ENCODE measurements at regions not wholly inside any gene's neighbourhood (a gene's known extent, or its start where the extent isn't known, plus 50 kb on each side); places are given as distances from the start of the nearest gene placed in this dataset.

DNA sequence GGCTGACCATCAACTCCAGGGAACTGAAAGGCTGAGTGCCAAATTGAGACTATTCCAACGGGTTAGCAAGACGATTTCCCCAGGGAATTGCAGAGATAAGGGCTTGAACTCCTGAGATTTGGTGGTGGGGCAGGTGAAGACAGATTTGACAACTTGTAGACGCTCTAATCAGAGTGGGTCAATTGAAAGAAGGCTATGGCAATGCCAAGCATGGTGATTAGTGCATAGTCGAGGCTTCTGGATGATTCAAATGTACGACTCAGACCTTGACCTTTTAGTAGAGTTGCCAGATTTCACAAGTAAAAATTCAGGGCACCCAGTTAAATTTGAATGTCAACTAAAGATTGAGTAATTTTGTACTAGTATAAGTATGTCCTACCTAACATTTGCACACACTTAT is 302.1 kb upstream of the SPAG17 start:
- Mint-ChIP-seq H3K4me1 (no peaks in the 10 kb centered on the region), H3K9me3 (peaks cover 5 to 24% (median 10%) of the 10 kb centered on the region in 3 donors), H3K27ac (no peak overlapping the region), H3K4me3 (no peak overlapping the region), H3K27me3 (no peaks in the 10 kb centered on the region), H3K36me3 (no peaks in the 10 kb centered on the region)
- Histone ChIP-seq H3K4me3 (ENCODE audit: control insufficient read depth in 1 of 2, extremely low read depth in 1 of 2, low read length in 1 of 2) (no peak overlapping the region), H3K9me3 (no peaks in the 10 kb centered on the region), H3K4me1 (ENCODE audit: control insufficient read depth in 1 of 2, extremely low read depth in 1 of 2, insufficient read depth in 2 of 2, low read length in 2 of 2) (no peaks in the 10 kb centered on the region), H3K27me3 (replicated peaks in 1 of 2; ENCODE audit: control insufficient read depth in 2 of 2, extremely low read depth in 1 of 2, insufficient read depth in 2 of 2, low read length in 1 of 2) (no peaks in the 10 kb centered on the region), H3K27ac (ENCODE audit: low read length) (no peak overlapping the region), H3K36me3 (ENCODE audit: control insufficient read depth in 2 of 2, extremely low read depth in 1 of 2, insufficient read depth in 1 of 2, low read length in 1 of 2) (no peaks in the 10 kb centered on the region)
- 71% methylated on average over 4 of the region's 5 CpGs for WGBS (ENCODE audit: insufficient coverage)
- ChIA-PET POLR2A (no interaction called here), CTCF (no interaction called here)
- ATAC-seq (replicated peaks in 1 of 4) (no peak), DNase-seq (no peak)

GRCh38 chr1:118486199-118486598 is 301.2 kb upstream of the SPAG17 start:
- Histone ChIP-seq H3K4me1 (ENCODE audit: control insufficient read depth in 1 of 2, extremely low read depth in 1 of 2, insufficient read depth in 2 of 2, low read length in 2 of 2) (no peaks in the 10 kb centered on the region), H3K36me3 (ENCODE audit: control insufficient read depth in 2 of 2, extremely low read depth in 1 of 2, insufficient read depth in 1 of 2, low read length in 1 of 2) (no peaks in the 10 kb centered on the region), H3K27me3 (replicated peaks in 1 of 2; ENCODE audit: control insufficient read depth in 2 of 2, extremely low read depth in 1 of 2, insufficient read depth in 2 of 2, low read length in 1 of 2) (no peaks in the 10 kb centered on the region), H3K9me3 (no peaks in the 10 kb centered on the region), H3K4me3 (ENCODE audit: control insufficient read depth in 1 of 2, extremely low read depth in 1 of 2, low read length in 1 of 2) (no peak overlapping the region), H3K27ac (ENCODE audit: low read length) (no peak overlapping the region)
- Mint-ChIP-seq H3K36me3 (no peaks in the 10 kb centered on the region), H3K27me3 (no peaks in the 10 kb centered on the region), H3K4me3 (no peak overlapping the region), H3K27ac (no peak overlapping the region), H3K9me3 (peaks cover 5 to 24% (median 10%) of the 10 kb centered on the region in 3 donors), H3K4me1 (no peaks in the 10 kb centered on the region)
- 77% methylated on average over 4 of the region's 7 CpGs for WGBS (ENCODE audit: insufficient coverage)
- POLR2A ChIA-PET, result no interaction called here
- CTCF ChIA-PET, result no interaction called here
- ATAC-seq (replicated peaks in 1 of 4), result no peak
- no peak for DNase-seq

DNA sequence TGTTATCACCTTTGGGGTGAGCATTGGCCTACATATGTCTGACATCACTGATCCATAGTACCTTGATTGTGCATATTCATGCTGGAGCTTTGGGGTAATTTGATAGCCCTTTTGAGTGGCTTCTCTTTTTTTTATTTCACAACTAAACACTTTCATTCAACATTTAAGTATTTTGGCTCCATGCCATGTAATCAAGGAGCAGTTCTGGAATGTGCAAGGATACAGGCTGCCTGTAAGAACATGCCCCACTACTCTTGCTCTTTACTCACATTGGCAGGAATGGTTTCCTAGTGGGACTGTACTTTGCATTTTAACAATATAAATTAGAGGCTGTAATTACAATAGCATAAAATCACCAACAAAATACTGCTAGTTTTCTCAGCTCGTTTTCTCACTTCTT is 300.7 kb upstream of the SPAG17 start:
- ChIA-PET POLR2A (no interaction called here), CTCF (no interaction called here)
- 33% methylated on average over 1 of the region's 1 CpG for WGBS (ENCODE audit: insufficient coverage)
- Histone ChIP-seq H3K9me3 (no peaks in the 10 kb centered on the region), H3K27ac (ENCODE audit: low read length) (no peak overlapping the region), H3K27me3 (replicated peaks in 1 of 2; ENCODE audit: control insufficient read depth in 2 of 2, extremely low read depth in 1 of 2, insufficient read depth in 2 of 2, low read length in 1 of 2) (no peaks in the 10 kb centered on the region), H3K36me3 (ENCODE audit: control insufficient read depth in 2 of 2, extremely low read depth in 1 of 2, insufficient read depth in 1 of 2, low read length in 1 of 2) (no peaks in the 10 kb centered on the region), H3K4me1 (ENCODE audit: control insufficient read depth in 1 of 2, extremely low read depth in 1 of 2, insufficient read depth in 2 of 2, low read length in 2 of 2) (no peaks in the 10 kb centered on the region), H3K4me3 (ENCODE audit: control insufficient read depth in 1 of 2, extremely low read depth in 1 of 2, low read length in 1 of 2) (no peak overlapping the region)
- Mint-ChIP-seq H3K4me3 (no peak overlapping the region), H3K27ac (no peak overlapping the region), H3K36me3 (no peaks in the 10 kb centered on the region), H3K9me3 (peaks cover 5 to 24% (median 10%) of the 10 kb centered on the region in 3 donors), H3K27me3 (no peaks in the 10 kb centered on the region), H3K4me1 (no peaks in the 10 kb centered on the region)
- ATAC-seq (replicated peaks in 1 of 4) (no peak), DNase-seq (no peak)

DNA sequence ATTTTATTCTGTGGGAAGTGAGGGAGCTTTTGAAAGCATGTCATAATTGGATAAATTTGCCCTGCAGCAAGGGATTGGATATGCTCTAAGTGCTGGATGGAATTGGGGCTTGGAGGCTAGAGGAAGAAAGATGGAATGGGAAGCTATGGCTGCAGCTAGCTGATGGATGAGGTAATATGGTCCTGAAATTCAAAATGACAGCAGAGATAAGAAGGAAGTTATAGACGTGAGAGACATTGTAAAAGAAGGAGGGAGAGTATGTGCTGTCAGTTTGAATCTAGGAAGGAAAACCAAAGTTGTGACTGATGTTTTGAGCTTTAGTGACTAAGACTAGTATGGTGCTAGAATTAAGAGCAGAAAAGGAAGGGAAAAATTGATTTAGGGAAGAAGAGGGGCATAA is 299.9 kb upstream of the SPAG17 start:
- ATAC-seq (replicated peaks in 1 of 4) (no peak), DNase-seq (no peak)
- Mint-ChIP-seq H3K9me3 (peaks cover 5 to 21% (median 10%) of the 10 kb centered on the region in 3 donors), H3K27me3 (no peaks in the 10 kb centered on the region), H3K27ac (no peak overlapping the region), H3K4me3 (no peak overlapping the region), H3K4me1 (no peaks in the 10 kb centered on the region), H3K36me3 (no peaks in the 10 kb centered on the region)
- Histone ChIP-seq H3K27me3 (replicated peaks in 1 of 2; ENCODE audit: control insufficient read depth in 2 of 2, extremely low read depth in 1 of 2, insufficient read depth in 2 of 2, low read length in 1 of 2) (no peaks in the 10 kb centered on the region), H3K4me3 (ENCODE audit: control insufficient read depth in 1 of 2, extremely low read depth in 1 of 2, low read length in 1 of 2) (no peak overlapping the region), H3K9me3 (no peaks in the 10 kb centered on the region), H3K36me3 (ENCODE audit: control insufficient read depth in 2 of 2, extremely low read depth in 1 of 2, insufficient read depth in 1 of 2, low read length in 1 of 2) (no peaks in the 10 kb centered on the region), H3K27ac (ENCODE audit: low read length) (no peak overlapping the region), H3K4me1 (ENCODE audit: control insufficient read depth in 1 of 2, extremely low read depth in 1 of 2, insufficient read depth in 2 of 2, low read length in 2 of 2) (no peaks in the 10 kb centered on the region)
- ChIA-PET CTCF (no interaction called here), POLR2A (no interaction called here)
- WGBS (ENCODE audit: insufficient coverage), result 27% methylated on average over 1 of the region's 1 CpG

DNA sequence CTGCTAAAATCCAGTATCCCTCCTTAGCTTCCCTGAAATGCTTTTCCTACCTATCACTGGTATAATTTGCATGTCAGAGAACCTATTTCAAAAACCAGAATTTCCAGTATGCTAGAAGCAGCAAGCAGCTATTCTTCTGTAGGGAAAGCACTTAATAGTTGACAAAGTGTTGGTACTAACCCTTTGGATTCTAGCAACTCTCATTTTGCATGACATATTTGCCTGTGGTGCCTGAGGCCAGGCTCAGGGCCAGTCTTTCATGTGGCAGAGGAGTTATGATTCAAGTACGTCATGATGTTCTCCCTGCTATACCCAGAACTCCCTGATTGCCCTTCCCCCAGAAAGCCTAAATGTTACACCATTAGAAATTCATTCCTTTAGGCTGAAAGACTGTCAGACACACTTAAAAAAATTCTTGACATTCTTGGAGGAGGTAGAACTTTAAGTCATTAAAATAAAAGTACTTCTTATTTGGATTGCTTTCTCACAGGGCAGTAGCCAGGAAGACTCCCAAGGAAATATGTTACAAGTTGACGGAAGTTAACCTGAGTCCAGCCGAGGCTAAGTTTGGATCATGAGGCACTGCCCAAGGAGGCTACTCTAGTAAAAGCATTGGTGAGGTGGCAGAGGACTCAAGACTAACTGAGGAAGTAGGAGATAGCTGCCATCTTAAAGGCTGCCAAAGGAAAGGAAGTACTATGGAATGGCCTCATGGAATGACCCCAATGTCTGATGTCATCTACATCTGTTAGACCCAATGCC is 298.4 kb upstream of the SPAG17 start:
- H3K27me3 ChIP-seq (replicated peaks in 1 of 2; ENCODE audit: control insufficient read depth in 2 of 2, extremely low read depth in 1 of 2, insufficient read depth in 2 of 2, low read length in 1 of 2), result no peaks in the 10 kb centered on the region
- H3K4me1 ChIP-seq (ENCODE audit: control insufficient read depth in 1 of 2, extremely low read depth in 1 of 2, insufficient read depth in 2 of 2, low read length in 2 of 2), result no peaks in the 10 kb centered on the region
- no peaks in the 10 kb centered on the region for H3K36me3 ChIP-seq (ENCODE audit: control insufficient read depth in 2 of 2, extremely low read depth in 1 of 2, insufficient read depth in 1 of 2, low read length in 1 of 2)
- no peak overlapping the region for H3K27ac Mint-ChIP-seq
- ChIA-PET POLR2A (no interaction called here), CTCF (no interaction called here)
- ATAC-seq (replicated peaks in 1 of 4) (no peak), DNase-seq (no peak)
- H3K9me3 ChIP-seq, result no peaks in the 10 kb centered on the region
- no peak overlapping the region for H3K4me3 ChIP-seq (ENCODE audit: control insufficient read depth in 1 of 2, extremely low read depth in 1 of 2, low read length in 1 of 2)
- 83% methylated on average over 2 of the region's 3 CpGs for WGBS (ENCODE audit: insufficient coverage)
- no peak overlapping the region for H3K4me3 Mint-ChIP-seq
- no peaks in the 10 kb centered on the region for H3K4me1 Mint-ChIP-seq
- H3K36me3 Mint-ChIP-seq, result no peaks in the 10 kb centered on the region
- peaks cover 5 to 21% (median 5%) of the 10 kb centered on the region in 3 donors for H3K9me3 Mint-ChIP-seq
- H3K27me3 Mint-ChIP-seq, result no peaks in the 10 kb centered on the region
- H3K27ac ChIP-seq (ENCODE audit: low read length), result no peak overlapping the region

DNA sequence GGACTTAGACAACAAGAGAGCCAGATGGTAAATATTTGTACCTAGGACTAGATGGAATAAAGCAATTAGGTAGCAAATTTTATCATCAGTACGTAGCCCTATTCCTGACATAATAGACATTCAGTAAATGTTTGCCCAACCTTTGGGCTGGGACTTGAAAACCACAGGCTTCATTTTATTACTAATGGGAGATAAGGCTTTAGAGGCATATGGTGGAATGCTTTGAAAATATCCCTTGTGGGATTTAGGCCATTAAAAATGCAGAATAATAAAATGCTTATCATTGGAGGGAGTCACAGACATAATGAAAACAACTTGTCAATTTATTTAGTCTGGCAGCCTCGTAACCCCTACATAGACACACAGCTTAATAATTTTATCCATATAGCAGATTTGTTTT is 296.1 kb upstream of the SPAG17 start:
- Mint-ChIP-seq H3K9me3 (peaks cover 7 to 21% (median 11%) of the 10 kb centered on the region in 3 donors), H3K4me3 (no peak overlapping the region), H3K4me1 (no peaks in the 10 kb centered on the region), H3K27me3 (no peaks in the 10 kb centered on the region), H3K27ac (no peak overlapping the region), H3K36me3 (no peaks in the 10 kb centered on the region)
- ChIA-PET CTCF (no interaction called here), POLR2A (no interaction called here)
- DNase-seq (no peak), ATAC-seq (replicated peaks in 1 of 4) (no peak)
- Histone ChIP-seq H3K9me3 (no peaks in the 10 kb centered on the region), H3K27me3 (replicated peaks in 1 of 2; ENCODE audit: control insufficient read depth in 2 of 2, extremely low read depth in 1 of 2, insufficient read depth in 2 of 2, low read length in 1 of 2) (no peaks in the 10 kb centered on the region), H3K4me3 (ENCODE audit: control insufficient read depth in 1 of 2, extremely low read depth in 1 of 2, low read length in 1 of 2) (no peak overlapping the region), H3K36me3 (ENCODE audit: control insufficient read depth in 2 of 2, extremely low read depth in 1 of 2, insufficient read depth in 1 of 2, low read length in 1 of 2) (no peaks in the 10 kb centered on the region), H3K4me1 (ENCODE audit: control insufficient read depth in 1 of 2, extremely low read depth in 1 of 2, insufficient read depth in 2 of 2, low read length in 2 of 2) (no peaks in the 10 kb centered on the region), H3K27ac (ENCODE audit: low read length) (no peak overlapping the region)
- WGBS (ENCODE audit: insufficient coverage), result no CpG with 5 or more reads among the region's 2 CpGs

DNA sequence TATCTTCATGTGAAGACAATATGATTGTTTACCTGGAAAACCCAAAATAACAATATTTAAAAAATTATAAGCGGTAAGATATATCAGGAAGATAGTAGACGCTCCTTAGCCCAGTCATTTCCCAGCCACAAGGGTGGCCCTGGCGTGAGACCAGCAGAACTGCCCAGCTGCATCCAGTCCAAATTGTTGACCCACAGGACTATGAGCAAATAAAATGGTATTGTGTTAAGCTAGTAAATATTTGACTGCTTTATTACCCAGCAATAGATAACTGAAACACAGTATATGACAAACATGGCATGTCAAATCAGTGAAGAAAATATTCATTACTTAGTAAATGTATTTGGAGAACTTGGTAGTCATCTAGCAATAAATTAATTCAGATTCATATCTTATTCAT is 294.3 kb upstream of the SPAG17 start:
- Mint-ChIP-seq H3K27me3 (no peaks in the 10 kb centered on the region), H3K27ac (no peak overlapping the region), H3K9me3 (peaks cover 3 to 21% (median 17%) of the 10 kb centered on the region in 3 donors), H3K4me1 (no peaks in the 10 kb centered on the region), H3K4me3 (no peak overlapping the region), H3K36me3 (no peaks in the 10 kb centered on the region)
- Histone ChIP-seq H3K27me3 (replicated peaks in 1 of 2; ENCODE audit: control insufficient read depth in 2 of 2, extremely low read depth in 1 of 2, insufficient read depth in 2 of 2, low read length in 1 of 2) (no peaks in the 10 kb centered on the region), H3K27ac (ENCODE audit: low read length) (no peak overlapping the region), H3K4me1 (ENCODE audit: control insufficient read depth in 1 of 2, extremely low read depth in 1 of 2, insufficient read depth in 2 of 2, low read length in 2 of 2) (no peaks in the 10 kb centered on the region), H3K36me3 (ENCODE audit: control insufficient read depth in 2 of 2, extremely low read depth in 1 of 2, insufficient read depth in 1 of 2, low read length in 1 of 2) (no peaks in the 10 kb centered on the region), H3K4me3 (ENCODE audit: control insufficient read depth in 1 of 2, extremely low read depth in 1 of 2, low read length in 1 of 2) (no peak overlapping the region), H3K9me3 (no peaks in the 10 kb centered on the region)
- DNase-seq (no peak), ATAC-seq (replicated peaks in 1 of 4) (no peak)
- WGBS (ENCODE audit: insufficient coverage), result no CpG with 5 or more reads among the region's 3 CpGs
- POLR2A ChIA-PET, result no interaction called here
- CTCF ChIA-PET, result no interaction called here

Measured in T-cell (primary cell).